GM19467 (cell line): ENCODE measurements at regions not wholly inside any gene's neighbourhood (a gene's known extent, or its start where the extent isn't known, plus 50 kb on each side); places are given as distances from the start of the nearest gene placed in this dataset.
"Not testable (repeated sequence)": the region's sequence is repeated elsewhere in the genome, so short reads cannot be mapped to it uniquely, and the experiment has no call there.

Experiments used
- ATAC-seq: cut with Tn5 transposase; IDR thresholded peaks from one replicate; pipeline ENCODE4 v1.9.1; 2021; ENCODE audit warnings: mild to moderate bottlenecking, moderate library complexity; ENCODE audit not compliant: unreplicated experiment

GRCh38 chr14:71452987-71453386 lies 479.2 kb upstream of the RGS6 start:
- no peak for ATAC-seq

GRCh38 chr14:71454010-71454409 lies 478.2 kb upstream of the RGS6 start:
- no peak for ATAC-seq

- ATAC-seq, result no peak
These were observed 477.5 kb upstream of the RGS6 start for GRCh38 chr14:71454513-71455332.

GRCh38 chr14:71460091-71460490 lies 472.1 kb upstream of the RGS6 start:
- ATAC-seq, result no peak

GRCh38 chr14:71461617-71462016 lies 470.6 kb upstream of the RGS6 start:
- ATAC-seq, result not testable (repeated sequence)

- ATAC-seq, result no peak
These were observed 468.4 kb upstream of the RGS6 start for GRCh38 chr14:71463807-71464206.

- no peak for ATAC-seq
These were observed 467.4 kb upstream of the RGS6 start for GRCh38 chr14:71464840-71465239.

GRCh38 chr14:71465316-71465715 lies 466.9 kb upstream of the RGS6 start:
- ATAC-seq, result no peak

GRCh38 chr14:71466251-71466650 lies 466.0 kb upstream of the RGS6 start:
- no peak for ATAC-seq

GRCh38 chr14:71466946-71467345 lies 465.3 kb upstream of the RGS6 start:
- ATAC-seq, result no peak

- no peak for ATAC-seq
These were observed 464.8 kb upstream of the RGS6 start for GRCh38 chr14:71467361-71467811.

GRCh38 chr14:71468701-71469100 lies 463.5 kb upstream of the RGS6 start:
- ATAC-seq, result no peak

GRCh38 chr14:71469643-71470335 lies 462.4 kb upstream of the RGS6 start:
- no peak for ATAC-seq

GRCh38 chr14:71471634-71472355 lies 460.4 kb upstream of the RGS6 start:
- ATAC-seq, result no peak

GRCh38 chr14:71472356-71473340 lies 459.6 kb upstream of the RGS6 start:
- peak; percentile 55 for ATAC-seq

GRCh38 chr14:71473843-71474242 lies 458.4 kb upstream of the RGS6 start:
- no peak for ATAC-seq

- no peak for ATAC-seq
These were observed 457.6 kb upstream of the RGS6 start for GRCh38 chr14:71474301-71475265.

GRCh38 chr14:71475916-71476315 lies 456.3 kb upstream of the RGS6 start:
- ATAC-seq, result no peak

GRCh38 chr14:71478542-71478941 lies 453.7 kb upstream of the RGS6 start:
- no peak for ATAC-seq
